Kidney capillary endothelial cell (primary cell): ENCODE measurements at regions not wholly inside any gene's neighbourhood (a gene's known extent, or its start where the extent isn't known, plus 50 kb on each side); places are given as distances from the start of the nearest gene placed in this dataset.

Experiments
- DNase-seq: peaks from one replicate; pipeline ENCODE4 v3.0.0-alpha.2; 2018; ENCODE audit warnings: low spot score

DNA sequence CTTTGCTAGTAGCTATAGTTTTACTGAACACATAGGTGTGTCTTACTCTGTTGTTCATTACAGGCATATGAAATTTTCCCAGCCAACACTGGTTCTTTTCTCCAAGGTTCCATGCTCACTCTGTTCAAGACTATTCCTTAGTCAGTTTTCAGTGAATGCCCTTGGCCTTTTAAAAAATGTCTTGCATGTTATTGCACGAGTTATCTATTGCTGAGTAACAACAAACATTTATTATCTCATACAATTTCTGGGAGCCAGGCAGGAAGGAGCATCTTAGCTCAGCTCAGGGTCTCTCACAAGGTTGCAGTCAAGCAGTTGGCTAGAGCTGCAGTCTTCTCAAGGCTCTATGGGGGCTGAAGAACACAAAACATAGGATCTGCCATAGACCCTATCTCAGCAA lies 223.5 kb downstream of the BTG1 start:
- no peak for DNase-seq

- DNase-seq: no peak
Measured at GRCh38 chr12:91921555-91921954, 224.1 kb downstream of the BTG1 start.

DNA sequence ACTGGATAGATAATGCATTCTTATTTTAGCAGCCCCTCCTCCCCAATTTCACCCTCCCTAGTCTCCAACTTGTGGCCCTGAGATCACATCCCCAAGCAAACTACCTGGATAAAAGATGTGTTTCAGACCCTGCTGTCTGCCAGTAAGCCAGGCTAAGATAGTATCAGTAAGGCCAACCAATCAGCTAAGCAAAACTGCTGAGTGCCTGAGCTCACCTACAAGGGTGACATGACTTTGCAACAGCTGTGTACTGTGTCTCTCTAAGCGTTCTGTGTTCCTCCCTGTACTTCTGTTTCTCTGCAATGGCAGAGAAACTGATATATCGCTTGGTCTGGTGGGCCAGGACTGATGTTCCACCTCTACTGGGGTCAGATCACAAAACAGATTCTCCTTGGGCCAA lies 224.9 kb downstream of the BTG1 start:
- DNase-seq: no peak

GRCh38 chr12:91920276-91920675 lies 225.4 kb downstream of the BTG1 start:
- no peak for DNase-seq

DNA sequence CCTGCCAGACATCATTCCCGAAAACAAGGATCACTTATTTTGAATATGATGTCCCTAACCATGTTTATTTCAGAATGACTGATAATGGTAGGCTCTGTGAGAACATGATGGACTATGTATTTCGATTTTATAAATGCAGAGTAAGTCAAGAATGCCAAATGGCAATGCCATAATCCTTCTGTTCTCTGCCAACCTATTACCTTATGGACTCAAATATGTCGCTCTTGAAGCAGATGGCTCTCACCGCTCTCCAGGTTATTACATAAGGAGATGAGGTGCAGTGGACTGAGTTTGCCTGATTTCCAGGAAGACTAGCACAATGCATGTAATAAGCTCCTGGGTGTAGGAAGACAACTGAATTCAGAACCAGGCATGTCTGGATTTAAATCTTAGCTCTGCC lies 227.2 kb downstream of the BTG1 start:
- DNase-seq: no peak

- DNase-seq: no peak
Measured at GRCh38 chr12:91914701-91915100, 230.9 kb downstream of the BTG1 start.

GRCh38 chr12:91913651-91914050 lies 232.0 kb downstream of the BTG1 start:
- DNase-seq: peak; percentile 40

DNA sequence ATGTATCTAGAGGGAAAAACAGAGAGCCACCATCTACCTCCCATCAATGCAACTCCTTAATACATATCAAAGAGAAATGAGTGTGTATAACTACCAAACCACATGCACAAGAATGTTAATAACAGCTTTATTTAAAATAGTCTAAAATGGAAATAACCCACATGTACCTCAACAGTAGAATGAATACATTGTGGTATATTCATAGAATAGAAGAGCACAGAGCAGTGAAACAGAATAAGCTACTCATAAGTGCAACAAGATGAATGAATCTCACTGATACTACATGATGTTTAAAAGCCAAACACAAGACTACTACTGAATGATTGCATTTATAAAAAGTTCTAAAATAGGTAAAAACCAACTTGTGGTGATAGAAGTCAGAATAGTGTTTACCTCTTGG lies 232.5 kb downstream of the BTG1 start:
- DNase-seq: no peak

GRCh38 chr12:91912178-91912577 lies 233.5 kb downstream of the BTG1 start:
- no peak for DNase-seq

- DNase-seq: no peak
Measured at GRCh38 chr12:91910871-91911388, 234.7 kb downstream of the BTG1 start.

- DNase-seq: no peak
Measured at GRCh38 chr12:91902860-91903683, 242.6 kb downstream of the BTG1 start.

- DNase-seq: no peak
Measured at GRCh38 chr12:91901381-91902074, 244.1 kb downstream of the BTG1 start.

DNA sequence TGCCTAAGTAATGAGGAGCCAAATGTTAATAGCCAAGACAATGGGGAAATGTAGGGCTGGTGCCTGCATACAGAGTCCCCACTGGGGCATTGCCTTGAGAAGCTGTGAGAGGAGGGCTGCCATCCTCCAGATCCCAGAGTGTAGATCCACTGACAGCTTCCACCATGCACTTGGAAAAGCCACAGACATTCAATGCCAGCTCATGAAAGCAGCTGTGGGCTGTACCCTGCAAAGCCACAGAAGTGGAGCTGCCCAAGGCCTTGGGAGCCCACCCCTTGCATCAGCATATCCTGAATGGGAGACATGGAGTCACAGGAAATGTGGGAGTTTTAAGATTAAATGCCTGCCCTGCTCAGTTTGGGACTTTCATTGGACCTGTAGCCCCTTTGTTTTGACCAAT lies 244.7 kb downstream of the BTG1 start:
- DNase-seq: no peak

- no peak for DNase-seq
Measured at GRCh38 chr12:91899056-91899455, 246.6 kb downstream of the BTG1 start.

- no peak for DNase-seq
Measured at GRCh38 chr12:91897025-91897515, 248.6 kb downstream of the BTG1 start.

- DNase-seq: no peak
Measured at GRCh38 chr12:91896286-91897024, 249.2 kb downstream of the BTG1 start.

DNA sequence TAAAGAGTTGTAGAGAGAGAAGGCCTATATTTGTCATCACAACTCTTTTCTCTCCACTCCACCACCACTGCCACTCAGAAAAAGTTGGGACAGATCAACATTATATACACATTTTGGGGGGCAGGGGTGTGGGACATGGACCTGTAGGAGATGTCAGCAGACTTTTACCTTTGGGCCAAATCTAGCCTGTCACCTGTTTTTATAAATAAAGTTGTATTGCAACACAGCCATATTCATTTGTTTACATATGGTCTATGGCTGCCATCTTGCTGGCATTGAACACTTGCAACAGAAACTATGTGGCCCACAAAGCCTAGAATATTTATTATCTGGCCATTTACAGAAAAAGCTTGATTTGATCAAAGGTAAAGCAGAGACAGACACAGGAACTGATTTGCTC lies 250.7 kb downstream of the BTG1 start:
- DNase-seq: no peak

DNA sequence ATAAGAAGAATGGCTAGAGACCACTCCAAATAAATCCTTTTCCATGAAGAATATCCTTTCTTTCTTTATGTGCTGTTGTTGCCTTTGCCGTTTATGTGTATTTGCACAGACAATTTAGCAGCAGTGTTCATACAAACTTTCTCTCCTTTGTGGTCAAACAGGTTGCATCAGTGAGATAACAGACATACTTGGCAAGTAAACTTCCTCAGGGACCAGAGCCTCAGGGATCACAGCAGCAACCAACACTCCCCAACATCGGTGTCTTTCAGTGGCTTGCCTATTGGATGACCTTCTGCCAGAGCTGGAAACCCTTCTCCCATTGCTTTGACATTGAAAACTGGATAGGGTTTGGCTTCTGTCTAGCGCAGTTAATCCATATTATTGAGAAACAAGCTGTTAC lies 252.2 kb downstream of the BTG1 start:
- DNase-seq: no peak

GRCh38 chr12:91892081-91892855 lies 253.4 kb downstream of the BTG1 start:
- no peak for DNase-seq

GRCh38 chr12:91890742-91891141 lies 254.9 kb downstream of the BTG1 start:
- DNase-seq: no peak

DNA sequence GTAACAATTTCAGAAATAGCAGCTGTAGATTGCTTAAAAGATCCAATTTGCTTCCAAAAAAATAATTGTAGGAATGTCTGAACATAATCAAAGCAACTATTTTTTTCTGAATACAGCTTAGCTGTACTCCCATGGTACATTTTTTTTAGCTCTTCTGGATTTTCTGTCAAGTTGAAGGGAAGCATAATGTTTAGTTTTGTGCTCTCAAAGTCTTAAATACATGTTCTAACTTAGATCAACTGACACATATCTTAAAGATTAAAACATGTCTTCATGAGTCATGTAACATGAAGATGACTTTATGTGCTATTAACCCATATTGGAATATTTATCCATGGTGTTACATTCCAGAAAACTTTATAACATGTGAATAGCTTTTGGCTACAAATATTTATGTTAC lies 255.7 kb downstream of the BTG1 start:
- DNase-seq: no peak

GRCh38 chr12:91889059-91889458 lies 256.6 kb downstream of the BTG1 start:
- no peak for DNase-seq
